HCT116 (cell line): ENCODE measurements at regions not wholly inside any gene's neighbourhood (a gene's known extent, or its start where the extent isn't known, plus 50 kb on each side); places are given as distances from the start of the nearest gene placed in this dataset.

Experiments used
- ATAC-seq: fragments of 200-7000 bp; cut with Tn5 transposase; 2 replicates; pipeline ENCODE4 v1.9.1; 2020; ENCODE audit warnings: mild to moderate bottlenecking, moderate library complexity
- BruUV-seq: library from RNA; stranded (reverse); fragments of 400-500 nt; replicated peaks from 2 replicates; lab custom pipeline; 2021; lab: Mats Ljungman, UMichigan
- CTCF ChIA-PET: fragments of 300-600 bp; sonication (Branson Sonifier 250); formaldehyde crosslinking; loops from one replicate; lab custom pipeline; 2021; ENCODE audit warnings: antibody characterized with exemption; lab: Charles Lee
- POLR2A ChIA-PET: fragments of 300-600, 350-600 bp; sonication (Branson Sonifier 250); formaldehyde crosslinking; loops from one replicate; lab custom pipeline; 2021; ENCODE audit warnings: antibody characterized with exemption; lab: Charles Lee
- RAD21 ChIA-PET, 2 experiments: fragments of 300-600 bp; sonication (Branson Sonifier 250); formaldehyde crosslinking; loops; one replicate each; lab custom pipeline; 2023; ENCODE audit warnings: low total read pairs in 2 of 2; ENCODE audit not compliant: uncharacterized antibody in 2 of 2, unreplicated experiment in 2 of 2, low non-redundant PET in 1 of 2; lab: Charles Lee
- DNase-seq: peaks from one replicate; pipeline ENCODE4 v3.0.0-alpha.2; 2010; ENCODE audit warnings: low read depth, low spot score
- H2AFZ ChIP-seq: fragments of 200-600 bp; shearing (Covaris generic), sonication (generic); 2 replicates; pipeline ENCODE4 v1.6.1; 2017; ENCODE audit warnings: low read depth, mixed run types, mixed read lengths, antibody characterized with exemption, low read length; ENCODE audit not compliant: poor library complexity, severe bottlenecking
- H3K27ac ChIP-seq: 2 replicates; pipeline ENCODE4 v1.5.1; 2012; ENCODE audit warnings: low read depth, low read length
- H3K27me3 ChIP-seq: fragments of 200-600 bp; sonication (generic); 2 replicates; pipeline ENCODE4 v1.6.1; 2016; ENCODE audit warnings: mixed run types, low read length, mixed read lengths; ENCODE audit not compliant: insufficient read depth
- H3K36me3 ChIP-seq, 2 experiments: fragments of 200-500 bp in 1 of 2; fragments of 200-600 bp in 1 of 2; sonication (Bioruptor generic) in 1 of 2; sonication (generic) in 1 of 2; 2 replicates each; pipeline versions ENCODE4 v1.5.1 to v1.6.1; 2014 to 2016; ENCODE audit warnings: low read length in 2 of 2, inconsistent platforms in 1 of 2, mixed read lengths in 1 of 2, mixed run types in 1 of 2; ENCODE audit not compliant: insufficient read depth in 2 of 2, control insufficient read depth in 1 of 2
- H3K4me1 ChIP-seq, 2 experiments: fragments of 200-600 bp in 1 of 2; sonication (generic) in 1 of 2; 2 replicates each; pipeline versions ENCODE4 v1.5.1 to v1.6.1; 2012 to 2017; ENCODE audit warnings: low read length in 2 of 2, inconsistent platforms in 1 of 2, mild to moderate bottlenecking in 1 of 2, mixed read lengths in 1 of 2, mixed run types in 1 of 2, moderate library complexity in 1 of 2; ENCODE audit not compliant: insufficient read depth in 2 of 2, control insufficient read depth in 1 of 2
- H3K4me2 ChIP-seq: fragments of 200-600 bp; sonication (generic); 2 replicates; pipeline ENCODE4 v1.6.1; 2017; ENCODE audit warnings: mixed run types, low read length, mixed read lengths
- H3K4me3 ChIP-seq, 2 experiments: fragments of 200-600 bp in 1 of 2; sonication (generic) in 1 of 2; replicated peaks in 1 of 2; 2 replicates each; pipeline ENCODE4 v1.5.1; 2011 to 2016; ENCODE audit warnings: low read length in 2 of 2, control low read depth in 1 of 2, low read depth in 1 of 2, mild to moderate bottlenecking in 1 of 2, mixed read lengths in 1 of 2, mixed run types in 1 of 2
- H3K79me2 ChIP-seq: fragments of 200-600 bp; sonication (generic); 2 replicates; pipeline ENCODE4 v1.6.1; 2017; ENCODE audit warnings: mild to moderate bottlenecking, mixed run types, low read length, moderate library complexity, mixed read lengths; ENCODE audit not compliant: insufficient read depth
- H3K9ac ChIP-seq: fragments of 200-600 bp; sonication (generic); 2 replicates; pipeline ENCODE4 v1.6.1; 2016; ENCODE audit warnings: low read length, mixed read lengths
- H3K9me2 ChIP-seq: fragments of 200-600 bp; sonication (generic), shearing (Covaris generic); 2 replicates; pipeline ENCODE4 v1.6.1; 2017; ENCODE audit warnings: mixed run types, mild to moderate bottlenecking, moderate library complexity; ENCODE audit not compliant: insufficient read depth
- H3K9me3 ChIP-seq, 2 experiments: fragments of 200-500 bp in 1 of 2; fragments of 200-600 bp in 1 of 2; sonication (Bioruptor generic) in 1 of 2; sonication (generic) in 1 of 2; 2 replicates each; pipeline ENCODE4 v1.6.1; 2014 to 2017; ENCODE audit warnings: low read length in 2 of 2, mixed read lengths in 2 of 2, inconsistent platforms in 1 of 2, low read depth in 1 of 2, mild to moderate bottlenecking in 1 of 2, mixed run types in 1 of 2, moderate library complexity in 1 of 2; ENCODE audit not compliant: control insufficient read depth in 1 of 2, insufficient read depth in 1 of 2
- H4K20me1 ChIP-seq: fragments of 200-600 bp; sonication (generic), shearing (Covaris generic); 2 replicates; pipeline ENCODE4 v1.6.1; 2017; ENCODE audit warnings: mixed run types, mild to moderate bottlenecking, moderate library complexity; ENCODE audit not compliant: insufficient read depth
- CBX3 ChIP-seq: IDR thresholded peaks from 2 replicates; pipeline ENCODE4 v1.6.1; 2012; ENCODE audit warnings: low read depth
- CEBPB ChIP-seq: IDR thresholded peaks from 2 replicates; pipeline ENCODE4 v1.6.1; 2012; ENCODE audit warnings: low read depth
- ELF1 ChIP-seq: IDR thresholded peaks from 2 replicates; pipeline ENCODE4 v1.6.1; 2012; ENCODE audit warnings: low read depth, borderline replicate concordance
- EZH2 ChIP-seq: fragments of 200-600 bp; sonication (generic); IDR thresholded peaks from 2 replicates; pipeline ENCODE4 v1.6.1; 2017; ENCODE audit warnings: antibody characterized with exemption, mixed run types
- FOSL1 ChIP-seq: IDR thresholded peaks from 2 replicates; pipeline ENCODE4 v1.6.1; 2012; ENCODE audit warnings: low read depth
- JUND ChIP-seq: IDR thresholded peaks from 2 replicates; pipeline ENCODE4 v1.6.1; 2012
- POLR2A ChIP-seq: IDR thresholded peaks from 2 replicates; pipeline ENCODE4 v1.7.0; 2011; ENCODE audit warnings: borderline replicate concordance; ENCODE audit not compliant: insufficient read depth, insufficient read length; ENCODE audit errors: extremely low read depth
- RAD21 ChIP-seq: IDR thresholded peaks from 2 replicates; pipeline ENCODE4 v1.6.1; 2012; ENCODE audit warnings: low read depth, mild to moderate bottlenecking
- SIN3A ChIP-seq: IDR thresholded peaks from 2 replicates; pipeline ENCODE4 v1.6.1; 2012; ENCODE audit warnings: low read depth
- SP1 ChIP-seq: IDR thresholded peaks from 2 replicates; pipeline ENCODE4 v1.6.1; 2012; ENCODE audit warnings: low read depth
- ZNF274 ChIP-seq: fragments of 200-500 bp; sonication (Bioruptor generic); IDR thresholded peaks from 2 replicates; pipeline ENCODE4 v1.6.1; 2014; ENCODE audit warnings: mild to moderate bottlenecking, low read depth, low read length, inconsistent platforms
- intact Hi-C: fragments of 100-400 bp; cut with micrococcal nuclease; formaldehyde crosslinking; loops from 2 replicates; pipeline ENCODE4 v1.10.0; 2022

GRCh38 chr18:60295674-60296073 lies 76.9 kb downstream of the MC4R start:
- no peak for TF ChIP-seq SIN3A
- TF ChIP-seq POLR2A = no peak
- TF ChIP-seq SP1 = no peak
- H3K9me3 ChIP-seq = no peaks in the 10 kb centered on the region
- no peak overlapping the region for H3K4me2 ChIP-seq
- H3K79me2 ChIP-seq = no peaks in the 10 kb centered on the region
- BruUV-seq = no TSS peak
- ChIA-PET CTCF (interaction anchor here (1.0 kb wide), 1 partner anchor 120 kb away, joined by 3 read pairs; no protein-coding TSS in a partner anchor), RAD21 (no interaction called here), POLR2A (no interaction called here)
- H3K4me3 ChIP-seq = no peak overlapping the region
- ATAC-seq (no peak), DNase-seq (no peak)
- no peaks in the 10 kb centered on the region for H3K9me2 ChIP-seq
- no peaks in the 10 kb centered on the region for H3K27me3 ChIP-seq
- H3K27ac ChIP-seq = no peak overlapping the region
- no peaks in the 10 kb centered on the region for H3K36me3 ChIP-seq
- intact Hi-C loops = no loop called here
- H3K4me1 ChIP-seq = no peaks in the 10 kb centered on the region
- H2AFZ ChIP-seq = no peak overlapping the region
- H3K9ac ChIP-seq = no peak overlapping the region
- H4K20me1 ChIP-seq = no peaks in the 10 kb centered on the region

DNA sequence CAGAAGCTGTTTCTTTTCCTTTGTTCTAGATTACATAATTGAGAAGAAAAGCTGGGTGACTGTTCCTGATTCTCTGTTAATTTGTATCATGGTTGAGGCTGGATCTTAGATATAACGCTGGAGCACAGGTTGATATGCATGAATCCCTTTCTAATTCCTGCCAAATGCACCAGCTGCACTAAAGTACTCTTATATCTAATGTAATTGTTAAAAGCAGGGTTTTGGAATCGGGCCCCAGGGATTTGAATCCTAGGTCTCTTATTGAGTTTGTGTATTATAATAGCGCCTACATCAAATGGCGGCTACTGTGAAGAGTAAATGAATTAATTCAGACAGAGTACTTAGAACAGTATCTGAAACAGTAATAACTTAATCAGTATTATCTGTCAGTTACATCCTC lies 80.4 kb downstream of the MC4R start:
- intact Hi-C loops = no loop called here
- CTCF ChIA-PET = no interaction called here

More for the DNA sequence above, 80.4 kb downstream of the MC4R start:
- H3K4me1 ChIP-seq = no peaks in the 10 kb centered on the region
- H3K27me3 ChIP-seq = no peaks in the 10 kb centered on the region
- no peak overlapping the region for H3K4me2 ChIP-seq
- no peaks in the 10 kb centered on the region for H3K9me3 ChIP-seq
- no peaks in the 10 kb centered on the region for H3K36me3 ChIP-seq
- H3K9ac ChIP-seq = no peak overlapping the region
- BruUV-seq = no TSS peak
- TF ChIP-seq CEBPB = no peak
- no peak for TF ChIP-seq ZNF274
- no peak for TF ChIP-seq FOSL1
- TF ChIP-seq CBX3 = no peak
- no peak for TF ChIP-seq ELF1
- no peak for TF ChIP-seq RAD21
- no peak for TF ChIP-seq SIN3A
- TF ChIP-seq JUND = no peak
- TF ChIP-seq EZH2 = no peak
- TF ChIP-seq, all 23 proteins: peak for 0
- H4K20me1 ChIP-seq = no peaks in the 10 kb centered on the region
- H2AFZ ChIP-seq = no peak overlapping the region
- no peak overlapping the region for H3K4me3 ChIP-seq
- POLR2A ChIA-PET = interaction anchor here (0.6 kb wide), 1 partner anchor 23 kb away, joined by 3 read pairs; no protein-coding TSS in a partner anchor
- no peak overlapping the region for H3K27ac ChIP-seq
- H3K79me2 ChIP-seq = no peaks in the 10 kb centered on the region
- RAD21 ChIA-PET = no interaction called here
- no peaks in the 10 kb centered on the region for H3K9me2 ChIP-seq
- DNase-seq (no peak), ATAC-seq (no peak)
